Aorta (tissue), 5 donors: ENCODE measurements at regions not wholly inside any gene's neighbourhood (a gene's known extent, or its start where the extent isn't known, plus 50 kb on each side); places are given as distances from the start of the nearest gene placed in this dataset.

Source experiments
- ATAC-seq: fragments of 200-7000 bp; cut with Tn5 transposase; one replicate; pipeline ENCODE4 v1.9.1; 2022; ENCODE audit warnings: moderate library complexity; ENCODE audit not compliant: low FRiP score
- DNase-seq, 2 donors: peaks; one replicate each; pipeline ENCODE4 v3.0.0-alpha.2; 2020
- H3K27ac ChIP-seq, 2 donors: one replicate each; pipeline ENCODE4 v1.5.1; 2013; ENCODE audit warnings: low read length in 2 of 2, mild to moderate bottlenecking in 2 of 2, moderate library complexity in 2 of 2, control low read depth in 1 of 2, inconsistent platforms in 1 of 2, low read depth in 1 of 2
- H3K27me3 ChIP-seq, 2 donors: one replicate each; pipeline ENCODE4 v1.6.1; 2013; ENCODE audit warnings: control low read depth in 1 of 2, low read length in 1 of 2, mild to moderate bottlenecking in 1 of 2, moderate library complexity in 1 of 2; ENCODE audit not compliant: insufficient read depth in 2 of 2, control insufficient read depth in 1 of 2
- H3K36me3 ChIP-seq, 2 donors: one replicate each; pipeline ENCODE4 v1.6.1; 2013; ENCODE audit warnings: control low read depth in 1 of 2, low read length in 1 of 2, mild to moderate bottlenecking in 1 of 2; ENCODE audit not compliant: insufficient read depth in 2 of 2, control insufficient read depth in 1 of 2
- H3K4me1 ChIP-seq, 2 donors: one replicate each; pipeline ENCODE4 v1.6.1; 2013; ENCODE audit warnings: low read length in 2 of 2, control low read depth in 1 of 2, mild to moderate bottlenecking in 1 of 2, moderate library complexity in 1 of 2; ENCODE audit not compliant: insufficient read depth in 2 of 2, control insufficient read depth in 1 of 2
- H3K4me3 ChIP-seq, 2 donors: one replicate each; pipeline ENCODE4 v1.5.1; 2013; ENCODE audit warnings: low read length in 2 of 2, control low read depth in 1 of 2, mild to moderate bottlenecking in 1 of 2
- H3K9me3 ChIP-seq: one replicate; pipeline ENCODE4 v1.6.1; 2013; ENCODE audit warnings: mild to moderate bottlenecking, low read length; ENCODE audit not compliant: control insufficient read depth
- WGBS, 2 donors: extraction: QIAGEN DNeasy Blood & Tissue Kit; methylation state at CpG; one replicate each; pipeline ENCODE4 v1.1.7; 2013; 5-methylcytosine and 5-hydroxymethylcytosine counted together
- intact Hi-C, 2 donors: fragments of 100-400 bp; cut with DNase I; formaldehyde crosslinking; loops; one replicate each; pipeline versions ENCODE4 v1.14.2 to v1.15.0; 2022
- donor health status: healthy with polysubstance abuse.
- donor health status: Bipolar disorder and iron deficiency.
- donor health status: DM: no; HTN: no; CAD: no.
- donor health status: DM: no; HTN: no; CAD: no.
- donor health status: DM: yes; HTN: yes; CAD: no.

GRCh38 chr3:7957024-7957423, 544.6 kb upstream of the LMCD1 start:
- intact Hi-C loops = no loop called here
- DNase-seq = no peak
- WGBS, 2 donors = 94 to 95% methylated on average over 1 of the region's 1 CpG

GRCh38 chr3:7959094-7959493, 542.5 kb upstream of the LMCD1 start:
- no peaks in the 10 kb centered on the region for H3K36me3 ChIP-seq
- no peak overlapping the region for H3K4me3 ChIP-seq
- H3K9me3 ChIP-seq = no peaks in the 10 kb centered on the region
- intact Hi-C loops = no loop called here
- H3K27me3 ChIP-seq = no peaks in the 10 kb centered on the region
- WGBS, 2 donors = 97 to 98% methylated on average over 15 of the region's 15 CpGs
- no peak overlapping the region for H3K27ac ChIP-seq
- ATAC-seq (no peak), DNase-seq (no peak)
- H3K4me1 ChIP-seq = no peaks in the 10 kb centered on the region

More at GRCh38 chr3:7957024-7957423, 544.6 kb upstream of the LMCD1 start:
- Histone ChIP-seq H3K4me1 (no peaks in the 10 kb centered on the region), H3K36me3 (no peaks in the 10 kb centered on the region), H3K27ac (no peak overlapping the region), H3K27me3 (no peaks in the 10 kb centered on the region), H3K9me3 (no peaks in the 10 kb centered on the region), H3K4me3 (no peak overlapping the region)
- no peak for ATAC-seq

GRCh38 chr3:7960601-7961000, 541.0 kb upstream of the LMCD1 start:
- ATAC-seq = no peak
- no peaks in the 10 kb centered on the region for H3K9me3 ChIP-seq
- WGBS, 2 donors = 73 to 78% methylated on average over 4 of the region's 4 CpGs
- DNase-seq = no peak
- no peaks in the 10 kb centered on the region for H3K27me3 ChIP-seq
- H3K4me1 ChIP-seq = no peaks in the 10 kb centered on the region
- H3K4me3 ChIP-seq = no peak overlapping the region
- H3K27ac ChIP-seq = no peak overlapping the region
- H3K36me3 ChIP-seq = no peaks in the 10 kb centered on the region
- intact Hi-C loops = no loop called here

- DNase-seq (no peak), ATAC-seq (no peak)
- Histone ChIP-seq H3K4me1 (no peaks in the 10 kb centered on the region), H3K36me3 (no peaks in the 10 kb centered on the region), H3K27ac (no peak overlapping the region), H3K4me3 (no peak overlapping the region), H3K9me3 (peaks cover 2% of the 10 kb centered on the region), H3K27me3 (no peaks in the 10 kb centered on the region)
- intact Hi-C loops = no loop called here
- 26 to 36% methylated on average over 3 of the region's 3 CpGs for WGBS, 2 donors
Observed at GRCh38 chr3:7962301-7962700, 539.3 kb upstream of the LMCD1 start.

GRCh38 chr3:7964899-7965298, 536.7 kb upstream of the LMCD1 start:
- DNase-seq = no peak
- no peak overlapping the region for H3K27ac ChIP-seq
- H3K4me1 ChIP-seq = no peaks in the 10 kb centered on the region
- no peak for ATAC-seq
- peaks cover 2% of the 10 kb centered on the region for H3K9me3 ChIP-seq
- no peak overlapping the region for H3K4me3 ChIP-seq
- 81 to 88% methylated on average over 2 of the region's 2 CpGs for WGBS, 2 donors
- H3K27me3 ChIP-seq = no peaks in the 10 kb centered on the region
- intact Hi-C loops = no loop called here
- no peaks in the 10 kb centered on the region for H3K36me3 ChIP-seq

GRCh38 chr3:7973006-7973405, 528.6 kb upstream of the LMCD1 start:
- H3K36me3 ChIP-seq = no peaks in the 10 kb centered on the region
- WGBS, 2 donors = 68 to 73% methylated on average over 1 of the region's 1 CpG
- DNase-seq (no peak), ATAC-seq (no peak)
- H3K27me3 ChIP-seq = no peaks in the 10 kb centered on the region
- H3K4me3 ChIP-seq = no peak overlapping the region
- H3K4me1 ChIP-seq = no peaks in the 10 kb centered on the region
- no peak overlapping the region for H3K27ac ChIP-seq
- intact Hi-C loops = no loop called here
- no peaks in the 10 kb centered on the region for H3K9me3 ChIP-seq

GRCh38 chr3:7977245-7978086, 524.2 kb upstream of the LMCD1 start:
- H3K36me3 ChIP-seq = no peaks in the 10 kb centered on the region
- H3K9me3 ChIP-seq = no peaks in the 10 kb centered on the region
- no peak overlapping the region for H3K27ac ChIP-seq
- DNase-seq = no peak
- intact Hi-C loops = no loop called here
- H3K4me1 ChIP-seq = no peaks in the 10 kb centered on the region
- no peak overlapping the region for H3K4me3 ChIP-seq
- 33% methylated on average over 5 of the region's 5 CpGs for WGBS, 2 donors
- no peaks in the 10 kb centered on the region for H3K27me3 ChIP-seq
- ATAC-seq = peak; percentile 26

- no peaks in the 10 kb centered on the region for H3K27me3 ChIP-seq
- 60% methylated on average over 6 of the region's 6 CpGs for WGBS, 2 donors
- no peaks in the 10 kb centered on the region for H3K36me3 ChIP-seq
- H3K4me3 ChIP-seq = no peak overlapping the region
- no peaks in the 10 kb centered on the region for H3K4me1 ChIP-seq
- no peaks in the 10 kb centered on the region for H3K9me3 ChIP-seq
- DNase-seq = no peak
- peak; percentile 33 for ATAC-seq
- H3K27ac ChIP-seq = no peak overlapping the region
- intact Hi-C loops = no loop called here
Observed at GRCh38 chr3:7978087-7978422, 523.6 kb upstream of the LMCD1 start.

GRCh38 chr3:7982126-7982525, 519.5 kb upstream of the LMCD1 start:
- H3K9me3 ChIP-seq = no peaks in the 10 kb centered on the region
- intact Hi-C loops = no loop called here
- ATAC-seq = no peak

More at GRCh38 chr3:7982126-7982525, 519.5 kb upstream of the LMCD1 start:
- H3K4me1 ChIP-seq = no peaks in the 10 kb centered on the region
- no peak overlapping the region for H3K4me3 ChIP-seq
- DNase-seq = no peak
- no peaks in the 10 kb centered on the region for H3K27me3 ChIP-seq
- H3K36me3 ChIP-seq = no peaks in the 10 kb centered on the region
- H3K27ac ChIP-seq = no peak overlapping the region
